Kidney glomerular epithelial cell (primary cell): ENCODE measurements at regions not wholly inside any gene's neighbourhood (a gene's known extent, or its start where the extent isn't known, plus 50 kb on each side); places are given as distances from the start of the nearest gene placed in this dataset.
A peak's percentile ranks its signal among the peaks of the same experiment; 100 is the strongest.

Source experiments
- DNase-seq: peaks from one replicate; lab custom pipeline; 2025; lab: John Stamatoyannopoulos, UW

- no peak for DNase-seq
These were observed 227.7 kb upstream of the STK17B start for GRCh38 chr2:196399096-196399495.

- DNase-seq, result peak; percentile 5
These were observed 228.6 kb upstream of the STK17B start for GRCh38 chr2:196399722-196400691.

GRCh38 chr2:196403471-196403870 lies 232.1 kb upstream of the STK17B start:
- peak; percentile 19 for DNase-seq

- DNase-seq, result no peak
These were observed 232.9 kb upstream of the STK17B start for GRCh38 chr2:196404276-196404675.

GRCh38 chr2:196407675-196408264 lies 231.7 kb upstream of the CCDC150 start:
- DNase-seq, result no peak

- no peak for DNase-seq
These were observed 230.1 kb upstream of the CCDC150 start for GRCh38 chr2:196409376-196409775.

GRCh38 chr2:196410008-196410407 lies 229.5 kb upstream of the CCDC150 start:
- DNase-seq, result no peak

- peak; percentile 8 for DNase-seq
These were observed 225.7 kb upstream of the CCDC150 start for GRCh38 chr2:196413821-196414274.

GRCh38 chr2:196415384-196415783 lies 224.1 kb upstream of the CCDC150 start:
- DNase-seq, result no peak

GRCh38 chr2:196420143-196420542 lies 219.4 kb upstream of the CCDC150 start:
- no peak for DNase-seq

GRCh38 chr2:196421880-196422279 lies 217.6 kb upstream of the CCDC150 start:
- no peak for DNase-seq

- no peak for DNase-seq
These were observed 217.2 kb upstream of the CCDC150 start for GRCh38 chr2:196422361-196422760.

- no peak for DNase-seq
These were observed 213.4 kb upstream of the CCDC150 start for GRCh38 chr2:196426122-196426521.

GRCh38 chr2:196427986-196428634 lies 211.4 kb upstream of the CCDC150 start:
- no peak for DNase-seq

GRCh38 chr2:196431076-196431475 lies 208.4 kb upstream of the CCDC150 start:
- no peak for DNase-seq

- no peak for DNase-seq
These were observed 207.6 kb upstream of the CCDC150 start for GRCh38 chr2:196431957-196432356.

GRCh38 chr2:196433116-196433515 lies 206.4 kb upstream of the CCDC150 start:
- DNase-seq, result no peak

- DNase-seq, result no peak
These were observed 205.3 kb upstream of the CCDC150 start for GRCh38 chr2:196434217-196434616.

GRCh38 chr2:196435189-196435588 lies 204.3 kb upstream of the CCDC150 start:
- no peak for DNase-seq

- no peak for DNase-seq
These were observed 201.9 kb upstream of the CCDC150 start for GRCh38 chr2:196437626-196438025.

GRCh38 chr2:196439760-196440159 lies 199.8 kb upstream of the CCDC150 start:
- DNase-seq, result no peak

GRCh38 chr2:196440413-196440812 lies 199.1 kb upstream of the CCDC150 start:
- DNase-seq, result no peak

GRCh38 chr2:196441527-196441926 lies 198.0 kb upstream of the CCDC150 start:
- no peak for DNase-seq
